Subcutaneous abdominal adipose tissue (tissue), 5 donors: ENCODE measurements at regions not wholly inside any gene's neighbourhood (a gene's known extent, or its start where the extent isn't known, plus 50 kb on each side); places are given as distances from the start of the nearest gene placed in this dataset.

Experiments
- H3K27ac ChIP-seq: one replicate; pipeline ENCODE4 v1.7.0; 2013; ENCODE audit warnings: low read depth, mild to moderate bottlenecking, inconsistent platforms, low read length, moderate library complexity
- H3K27me3 ChIP-seq, 5 donors: one replicate each; pipeline ENCODE4 v1.7.0; 2013; ENCODE audit warnings: low read length in 5 of 5, inconsistent platforms in 1 of 5; ENCODE audit not compliant: control insufficient read depth in 5 of 5, insufficient read depth in 4 of 5
- H3K36me3 ChIP-seq, 5 donors: one replicate each; pipeline ENCODE4 v1.7.0; 2013; ENCODE audit warnings: low read length in 5 of 5; ENCODE audit not compliant: control insufficient read depth in 5 of 5, insufficient read depth in 5 of 5
- H3K4me1 ChIP-seq, 5 donors: one replicate each; pipeline ENCODE4 v1.7.0; 2013; ENCODE audit warnings: low read length in 5 of 5, mild to moderate bottlenecking in 3 of 5, moderate library complexity in 1 of 5; ENCODE audit not compliant: control insufficient read depth in 5 of 5, insufficient read depth in 5 of 5
- H3K4me3 ChIP-seq, 5 donors: one replicate each; pipeline ENCODE4 v1.7.0; 2013; ENCODE audit warnings: low read length in 5 of 5, low read depth in 1 of 5
- H3K9ac ChIP-seq, 5 donors: one replicate each; pipeline ENCODE4 v1.7.0; 2013; ENCODE audit warnings: low read length in 5 of 5, mild to moderate bottlenecking in 4 of 5, moderate library complexity in 3 of 5
- H3K9me3 ChIP-seq, 5 donors: one replicate each; pipeline ENCODE4 v1.7.0; 2013; ENCODE audit warnings: low read length in 5 of 5; ENCODE audit not compliant: control insufficient read depth in 5 of 5
- donor health status: healthy.
- donor health status: healthy.
- donor health status: healthy.
- donor health status: healthy.
- donor health status: healthy.

GRCh38 chr9:88059469-88059868 is 78.8 kb downstream of the SPATA31C2 start:
- H3K4me1 ChIP-seq: no peaks in the 10 kb centered on the region
- H3K9ac ChIP-seq: no peak overlapping the region
- H3K4me3 ChIP-seq: no peak overlapping the region
- H3K27ac ChIP-seq: no peak overlapping the region
- H3K36me3 ChIP-seq: no peaks in the 10 kb centered on the region
- H3K27me3 ChIP-seq: no peaks in the 10 kb centered on the region
- no peaks in the 10 kb centered on the region for H3K9me3 ChIP-seq

DNA sequence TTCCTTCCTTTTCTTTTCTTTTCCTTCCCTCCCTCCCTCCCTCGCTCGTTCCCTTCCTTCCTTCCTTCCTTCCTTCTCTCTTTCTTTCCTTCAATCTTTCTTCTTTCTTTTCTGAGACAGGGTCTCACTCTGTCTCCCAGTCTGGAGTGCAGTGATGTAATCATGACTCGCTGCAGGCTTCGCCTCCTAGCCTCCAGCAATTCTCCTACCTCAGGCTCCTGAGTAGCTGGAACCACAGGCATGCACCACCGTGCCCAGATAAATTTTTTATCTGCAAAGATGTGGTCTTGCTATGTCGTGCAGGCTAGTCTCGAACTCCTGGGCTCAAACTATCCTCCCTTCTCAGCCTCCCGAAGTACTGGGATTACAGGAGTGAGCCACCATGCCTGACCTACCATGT is 81.4 kb downstream of the SPATA31C2 start:
- Histone ChIP-seq H3K9ac (no peak overlapping the region), H3K27ac (no peak overlapping the region), H3K4me3 (no peak overlapping the region), H3K9me3 (peaks cover 0 to 8% (median 4%) of the 10 kb centered on the region in 5 donors), H3K36me3 (no peaks in the 10 kb centered on the region), H3K4me1 (no peaks in the 10 kb centered on the region), H3K27me3 (no peaks in the 10 kb centered on the region)

DNA sequence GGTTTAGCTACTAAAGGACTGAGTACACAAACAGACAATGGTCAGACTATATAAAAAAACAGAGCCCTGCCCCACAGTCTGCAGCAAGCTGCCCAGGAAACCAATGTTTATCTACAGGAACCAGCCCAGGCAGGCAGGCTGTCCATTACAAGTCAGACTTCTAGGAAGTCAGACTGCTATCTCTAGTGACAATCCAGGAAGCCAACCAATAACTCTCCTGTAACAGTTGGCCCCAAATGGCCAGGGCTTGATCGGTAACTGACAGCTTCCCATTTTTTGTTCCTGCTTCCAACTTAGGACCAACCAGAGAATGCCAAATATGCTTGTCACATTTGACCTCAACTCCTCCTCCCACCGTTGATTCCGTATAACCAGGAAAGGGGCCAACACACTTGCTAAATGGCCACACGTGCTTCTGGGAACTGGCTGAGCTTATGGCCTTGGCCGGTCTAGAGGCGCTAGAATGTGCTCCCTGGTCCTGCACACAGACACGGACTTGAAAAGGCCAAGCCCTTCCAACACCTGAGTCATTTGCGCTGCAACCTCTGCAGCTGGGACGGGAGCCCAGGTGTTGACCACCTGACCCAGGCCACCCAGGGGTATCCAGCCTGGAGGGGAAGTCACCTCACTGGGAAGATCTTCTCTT is 79.6 kb upstream of the CDK20 start:
- peaks cover 0 to 8% (median 4%) of the 10 kb centered on the region in 5 donors for H3K9me3 ChIP-seq
- no peak overlapping the region for H3K27ac ChIP-seq
- H3K9ac ChIP-seq: no peak overlapping the region
- H3K4me3 ChIP-seq: no peak overlapping the region
- no peaks in the 10 kb centered on the region for H3K36me3 ChIP-seq
- H3K4me1 ChIP-seq: no peaks in the 10 kb centered on the region
- no peaks in the 10 kb centered on the region for H3K27me3 ChIP-seq

GRCh38 chr9:88052321-88052965 is 78.1 kb upstream of the CDK20 start:
- Histone ChIP-seq H3K4me3 (no peak overlapping the region), H3K27me3 (no peaks in the 10 kb centered on the region), H3K4me1 (no peaks in the 10 kb centered on the region), H3K9me3 (peaks cover 0 to 8% (median 4%) of the 10 kb centered on the region in 5 donors), H3K27ac (no peak overlapping the region), H3K9ac (no peak overlapping the region), H3K36me3 (no peaks in the 10 kb centered on the region)

DNA sequence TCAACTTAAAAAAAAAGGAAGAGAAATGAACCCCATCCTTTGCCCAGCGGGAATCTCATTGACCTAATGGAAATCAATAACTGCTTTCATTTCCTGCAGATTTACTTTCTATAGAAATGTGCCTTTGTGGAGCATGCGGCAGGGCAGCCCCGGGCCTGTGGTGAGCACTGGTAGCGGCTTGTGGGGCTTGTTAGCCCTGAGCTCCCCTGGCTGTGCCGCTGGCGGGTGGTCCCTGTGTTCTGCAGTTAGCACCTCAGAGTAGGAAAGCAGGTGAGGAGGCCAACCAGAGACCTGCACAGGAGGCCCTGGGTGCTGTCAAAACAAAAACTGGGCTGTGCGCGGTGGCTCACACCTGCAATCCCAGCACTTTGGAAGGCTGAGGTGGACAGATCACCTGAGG is 76.8 kb upstream of the CDK20 start:
- H3K9me3 ChIP-seq: peaks cover 0 to 8% (median 4%) of the 10 kb centered on the region in 5 donors
- H3K27me3 ChIP-seq: no peaks in the 10 kb centered on the region
- H3K27ac ChIP-seq: no peak overlapping the region
- no peaks in the 10 kb centered on the region for H3K4me1 ChIP-seq
- no peak overlapping the region for H3K9ac ChIP-seq
- H3K4me3 ChIP-seq: no peak overlapping the region
- no peaks in the 10 kb centered on the region for H3K36me3 ChIP-seq

- H3K27ac ChIP-seq: no peak overlapping the region
- no peaks in the 10 kb centered on the region for H3K36me3 ChIP-seq
- no peaks in the 10 kb centered on the region for H3K27me3 ChIP-seq
- no peaks in the 10 kb centered on the region for H3K4me1 ChIP-seq
- peaks cover 0 to 10% (median 4%) of the 10 kb centered on the region in 5 donors for H3K9me3 ChIP-seq
- H3K4me3 ChIP-seq: no peak overlapping the region
- no peak overlapping the region for H3K9ac ChIP-seq
Observed at GRCh38 chr9:88049677-88050307, 75.5 kb upstream of the CDK20 start.

- H3K27me3 ChIP-seq: no peaks in the 10 kb centered on the region
- no peaks in the 10 kb centered on the region for H3K4me1 ChIP-seq
- no peaks in the 10 kb centered on the region for H3K36me3 ChIP-seq
- no peak overlapping the region for H3K9ac ChIP-seq
- H3K27ac ChIP-seq: no peak overlapping the region
- peaks cover 0 to 17% (median 14%) of the 10 kb centered on the region in 5 donors for H3K9me3 ChIP-seq
- no peak overlapping the region for H3K4me3 ChIP-seq
Observed at GRCh38 chr9:88046542-88046941, 72.2 kb upstream of the CDK20 start.

- H3K4me1 ChIP-seq: no peaks in the 10 kb centered on the region
- H3K9ac ChIP-seq: no peak overlapping the region
- no peak overlapping the region for H3K4me3 ChIP-seq
- H3K36me3 ChIP-seq: no peaks in the 10 kb centered on the region
- H3K9me3 ChIP-seq: peaks cover 0 to 17% (median 14%) of the 10 kb centered on the region in 5 donors
- H3K27me3 ChIP-seq: no peaks in the 10 kb centered on the region
- H3K27ac ChIP-seq: no peak overlapping the region
Observed at GRCh38 chr9:88045686-88046085, 71.4 kb upstream of the CDK20 start.

GRCh38 chr9:88044200-88044599 is 69.9 kb upstream of the CDK20 start:
- Histone ChIP-seq H3K27me3 (no peaks in the 10 kb centered on the region), H3K36me3 (no peaks in the 10 kb centered on the region), H3K27ac (no peak overlapping the region), H3K4me3 (peak overlapping the region in 1 of 5 donors; percentile 23), H3K9me3 (peaks cover 0 to 17% (median 14%) of the 10 kb centered on the region in 5 donors), H3K4me1 (no peaks in the 10 kb centered on the region), H3K9ac (no peak overlapping the region)

DNA sequence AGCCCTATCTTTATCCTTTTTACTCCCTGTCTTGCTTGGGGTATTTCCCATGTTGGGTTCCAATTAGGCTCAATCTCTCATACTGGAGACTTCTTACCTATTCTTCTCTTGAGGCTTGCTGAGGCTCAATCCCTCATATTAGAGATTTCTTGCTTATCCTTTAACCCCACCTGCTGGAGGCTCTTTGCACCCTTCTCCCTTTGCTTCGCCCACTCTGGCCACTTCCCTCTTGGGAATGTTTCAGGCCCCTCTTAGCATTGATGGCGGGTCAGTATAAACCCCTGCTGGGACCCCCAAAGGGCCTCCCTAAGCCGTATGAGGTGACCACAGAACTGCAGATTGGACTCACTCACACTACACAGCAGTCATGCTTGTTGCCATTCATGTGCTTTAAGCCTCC is 69.3 kb upstream of the CDK20 start:
- no peaks in the 10 kb centered on the region for H3K27me3 ChIP-seq
- no peaks in the 10 kb centered on the region for H3K36me3 ChIP-seq
- peaks cover 1 to 18% (median 15%) of the 10 kb centered on the region in 5 donors for H3K9me3 ChIP-seq
- no peak overlapping the region for H3K27ac ChIP-seq
- no peak overlapping the region for H3K4me3 ChIP-seq
- H3K9ac ChIP-seq: no peak overlapping the region
- H3K4me1 ChIP-seq: no peaks in the 10 kb centered on the region
